ENCODE measurements at regions not wholly inside any gene's neighbourhood (a gene's known extent, or its start where the extent isn't known, plus 50 kb on each side); places are given as distances from the start of the nearest gene placed in this dataset.

DNA sequence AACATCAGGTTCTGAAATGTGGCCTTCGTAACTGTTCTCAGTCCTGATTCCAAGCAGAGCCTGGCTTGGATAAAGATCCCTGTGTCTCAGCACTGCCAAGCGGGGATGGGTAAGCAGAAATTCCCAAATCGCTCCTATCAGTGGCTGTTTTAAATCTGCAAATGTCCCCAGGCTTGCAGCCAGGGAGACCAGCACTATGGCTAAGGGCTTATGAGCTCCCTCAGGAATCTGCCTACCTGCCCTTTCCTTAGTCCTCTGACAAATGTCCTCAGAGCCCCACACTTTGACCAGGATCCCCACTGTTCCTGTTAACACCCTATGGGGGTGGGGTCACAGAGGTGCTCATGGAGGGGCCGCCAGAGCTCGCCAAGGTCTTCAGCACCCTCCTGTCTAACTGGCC, 1062.8 kb downstream of the UQCRFS1 start:
- Histone ChIP-seq H3K27ac (no peak overlapping the region), H3K4me3 (no peak overlapping the region)
- TF ChIP-seq CTCF (IDR thresholded peaks at IDR 0.05), result no peak
- no peak for DNase-seq (ENCODE audit: low spot score)

DNA sequence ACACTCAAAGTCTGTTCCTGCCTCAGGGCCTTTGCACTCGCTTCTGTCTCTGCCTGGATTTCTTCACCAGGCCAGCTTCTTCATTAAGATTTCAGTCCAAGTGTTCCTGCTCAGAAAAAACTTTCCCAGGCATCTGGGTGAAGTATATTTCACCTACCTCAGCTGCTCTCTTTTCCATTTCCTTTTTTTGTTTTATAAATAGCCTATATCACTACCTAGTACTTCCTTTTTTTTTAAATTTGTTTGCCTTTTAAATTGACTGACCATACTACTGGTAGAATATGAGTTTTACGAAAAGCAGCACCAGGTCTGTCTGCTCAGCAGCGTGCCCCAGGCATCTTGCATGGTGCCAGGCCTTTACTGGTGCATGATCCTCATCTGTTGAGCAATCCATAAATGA, 1064.4 kb downstream of the UQCRFS1 start:
- no peak for DNase-seq (ENCODE audit: low spot score)
- H3K27ac ChIP-seq, result no peak overlapping the region
- no peak overlapping the region for H3K4me3 ChIP-seq
- TF ChIP-seq CTCF (IDR thresholded peaks at IDR 0.05), result no peak

DNA sequence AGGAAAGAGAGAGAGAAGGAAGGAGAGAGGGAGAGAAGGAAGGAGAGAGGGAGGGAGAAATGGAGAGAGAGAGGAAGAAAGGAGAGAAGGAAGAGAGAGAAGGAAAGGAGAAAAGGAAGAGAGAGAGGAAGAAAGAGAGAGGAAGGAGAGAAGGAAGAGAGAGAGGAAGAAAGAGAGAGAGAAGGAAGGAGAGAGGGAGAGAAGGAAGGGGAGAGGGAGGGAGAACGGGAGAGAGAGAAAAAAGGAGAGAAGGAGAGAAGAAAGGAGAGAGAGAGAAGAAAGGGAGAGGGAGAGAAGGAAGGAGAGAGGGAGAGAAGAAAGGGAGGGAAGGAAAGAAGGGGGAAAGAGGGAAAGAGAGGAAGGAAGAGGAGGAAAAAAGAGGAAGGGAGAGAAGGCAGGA, 1070.7 kb downstream of the UQCRFS1 start:
- H3K27ac ChIP-seq, result no peak overlapping the region
- DNase-seq (ENCODE audit: low spot score), result no peak
- TF ChIP-seq CTCF (IDR thresholded peaks at IDR 0.05), result no peak
- no peak overlapping the region for H3K4me3 ChIP-seq

- TF ChIP-seq CTCF (IDR thresholded peaks at IDR 0.05), result no peak
- Histone ChIP-seq H3K27ac (no peak overlapping the region), H3K4me3 (no peak overlapping the region)
- DNase-seq (ENCODE audit: low spot score), result no peak
Measured at GRCh38 chr19:28140201-28140600, 1072.8 kb downstream of the UQCRFS1 start.

- H3K27ac ChIP-seq, result no peak overlapping the region
- no peak for TF ChIP-seq CTCF (IDR thresholded peaks at IDR 0.05)
- no peak for DNase-seq (ENCODE audit: low spot score)
- H3K4me3 ChIP-seq, result no peak overlapping the region
Measured at GRCh38 chr19:28137772-28138171, 1075.2 kb downstream of the UQCRFS1 start.

DNA sequence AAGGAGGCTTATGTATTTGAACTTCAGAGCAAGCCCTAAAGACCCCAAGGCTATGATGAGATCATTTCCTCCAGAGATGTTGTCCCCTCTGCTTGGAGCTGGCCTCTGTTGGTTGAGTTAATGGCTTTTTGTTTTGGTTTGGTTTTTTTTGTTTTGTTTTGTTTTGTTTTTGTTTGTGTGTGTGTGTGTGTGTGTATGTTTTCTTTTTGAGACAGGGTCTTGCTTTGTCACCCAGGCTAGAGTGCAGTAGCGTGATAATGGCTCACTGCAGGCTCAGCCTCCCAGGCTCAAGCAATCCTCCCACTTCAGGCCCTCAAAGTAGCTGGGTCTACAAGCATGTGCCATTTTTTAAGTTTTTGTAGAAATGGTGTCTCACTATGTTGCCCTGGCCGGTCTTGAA, 1076.2 kb downstream of the UQCRFS1 start:
- no peak for DNase-seq (ENCODE audit: low spot score)
- Histone ChIP-seq H3K4me3 (no peak overlapping the region), H3K27ac (no peak overlapping the region)
- TF ChIP-seq CTCF (IDR thresholded peaks at IDR 0.05), result no peak

DNA sequence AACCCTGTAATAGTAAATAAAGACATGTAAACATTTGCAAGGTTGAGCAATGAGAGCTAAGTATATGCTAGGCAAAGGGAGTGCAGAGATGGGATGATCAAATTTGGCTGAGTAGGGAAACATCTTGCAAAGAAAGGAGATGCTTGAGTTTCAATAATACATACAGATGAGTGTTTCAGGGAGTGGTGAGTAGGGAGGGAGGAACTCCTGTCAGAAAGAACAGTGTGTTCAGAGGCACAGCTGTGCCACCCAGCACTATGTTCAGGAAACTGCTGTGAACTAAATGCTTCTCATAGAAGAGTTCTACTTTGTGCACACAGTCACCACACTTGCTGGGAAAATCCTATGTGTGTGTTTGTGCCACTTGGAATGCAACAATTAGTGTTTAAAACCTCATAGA, 1077.1 kb downstream of the UQCRFS1 start:
- TF ChIP-seq CTCF (IDR thresholded peaks at IDR 0.05), result no peak
- H3K4me3 ChIP-seq, result no peak overlapping the region
- no peak overlapping the region for H3K27ac ChIP-seq
- DNase-seq (ENCODE audit: low spot score), result no peak

Measured in coronary artery (tissue), 2 donors.